HepG2 (cell line): ENCODE measurements at regions not wholly inside any gene's neighbourhood (a gene's known extent, or its start where the extent isn't known, plus 50 kb on each side); places are given as distances from the start of the nearest gene placed in this dataset.

Experiments
- ATAC-seq: fragments of 200-7000 bp; cut with Tn5 transposase; 3 replicates; pipeline ENCODE4 v1.9.1; 2020; ENCODE audit warnings: mild to moderate bottlenecking, moderate library complexity
- BruUV-seq: library from RNA; stranded (reverse); fragments of 400-500 nt; replicated peaks from 2 replicates; lab custom pipeline; 2021; lab: Mats Ljungman, UMichigan
- CTCF ChIA-PET: fragments of 300-600 bp; formaldehyde crosslinking; extraction: SDS; loops from one replicate; lab custom pipeline; 2021; ENCODE audit warnings: low total read pairs, inconsistent platforms, low intra/inter-chr PET ratio; lab: Yijun Ruan, JAX
- POLR2A ChIA-PET: fragments of 350-600 bp; sonication (Branson Sonifier 250); formaldehyde crosslinking; loops from one replicate; lab custom pipeline; 2020; ENCODE audit warnings: antibody characterized with exemption, inconsistent platforms; lab: Yijun Ruan, JAX
- DNase-seq: peaks from one replicate; pipeline ENCODE4 v3.0.0-alpha.2; 2015; ENCODE audit warnings: low spot score
- FAIRE-seq: peaks from 3 replicates; lab custom pipeline; 2011; peaks lifted over from hg19 to GRCh38; lab: Jason Lieb, UNC
- H2AFZ ChIP-seq: one replicate; pipeline ENCODE4 v1.6.1; 2011; ENCODE audit warnings: low read length, inconsistent platforms
- H3K27ac ChIP-seq: fragments of 300-600 bp; 3 replicates; pipeline ENCODE4 v1.8.0; 2011; ENCODE audit warnings: mixed run types, mild to moderate bottlenecking, mixed read lengths, low read length, inconsistent platforms; ENCODE audit not compliant: insufficient read depth; ENCODE audit errors: extremely low read length
- H3K27me3 ChIP-seq, 2 experiments: fragments of 200-600 bp in 1 of 2; 2 replicates in 1 of 2; 3 replicates in 1 of 2; pipeline versions ENCODE4 v1.6.0 to v1.8.0; 2011; ENCODE audit warnings: low read length in 2 of 2, mild to moderate bottlenecking in 2 of 2, moderate library complexity in 2 of 2, inconsistent platforms in 1 of 2; ENCODE audit not compliant: insufficient read depth in 2 of 2, control insufficient read depth in 1 of 2
- H3K36me3 ChIP-seq, 2 experiments: fragments of 200-600 bp in 1 of 2; replicated peaks in 1 of 2; 2 replicates in 1 of 2; 3 replicates in 1 of 2; pipeline versions ENCODE4 v1.5.1 to v1.8.0; 2011; ENCODE audit warnings: low read length in 2 of 2, inconsistent platforms in 1 of 2; ENCODE audit not compliant: insufficient read depth in 2 of 2, control insufficient read depth in 1 of 2
- H3K4me1 ChIP-seq: 2 replicates; pipeline ENCODE4 v1.5.1; 2012; ENCODE audit warnings: low read length, inconsistent platforms; ENCODE audit not compliant: insufficient read depth
- H3K4me2 ChIP-seq: 2 replicates; pipeline ENCODE4 v1.6.0; 2011; ENCODE audit warnings: low read depth, low read length, inconsistent platforms
- H3K4me3 ChIP-seq, 3 experiments: fragments of 200-600 bp in 1 of 3; sonication (generic), shearing (Covaris generic) in 1 of 3; replicated peaks in 1 of 3; 2 replicates each; pipeline ENCODE4 v1.5.1; 2011 to 2016; ENCODE audit warnings: low read length in 3 of 3, inconsistent platforms in 2 of 3, low read depth in 2 of 3, mild to moderate bottlenecking in 2 of 3, control low read depth in 1 of 3, mixed read lengths in 1 of 3; ENCODE audit not compliant: insufficient read depth in 1 of 3
- H3K79me2 ChIP-seq: one replicate; pipeline ENCODE4 v1.6.1; 2011; ENCODE audit warnings: low read length, inconsistent platforms; ENCODE audit not compliant: insufficient read depth
- H3K9ac ChIP-seq: 2 replicates; pipeline ENCODE4 v1.6.0; 2011; ENCODE audit warnings: mild to moderate bottlenecking, low read depth, low read length, inconsistent platforms; ENCODE audit not compliant: insufficient read depth
- H3K9me3 ChIP-seq: 2 replicates; pipeline ENCODE4 v1.5.1; 2012; ENCODE audit warnings: mild to moderate bottlenecking, low read length
- H4K20me1 ChIP-seq: 2 replicates; pipeline ENCODE4 v1.6.0; 2011; ENCODE audit warnings: inconsistent platforms, mild to moderate bottlenecking, low read length, moderate library complexity; ENCODE audit not compliant: insufficient read depth
- CAMTA2 ChIP-seq: sonication (generic); formaldehyde crosslinking; IDR thresholded peaks from 2 replicates; pipeline ENCODE4 v1.4.0; 2020; ENCODE audit warnings: mild to moderate bottlenecking, missing genetic modification reagents, borderline replicate concordance
- FOXP1 ChIP-seq, 2 experiments: fragments of 450-650 bp in 1 of 2; IDR thresholded peaks; 2 replicates each; pipeline ENCODE4 v1.6.1; 2017 to 2018; ENCODE audit warnings: antibody characterized with exemption in 1 of 2
- MATR3 ChIP-seq: sonication (generic); formaldehyde crosslinking; IDR thresholded peaks from 2 replicates; pipeline ENCODE4 v1.4.0; 2020; ENCODE audit warnings: missing genetic modification reagents
- RBFOX2 ChIP-seq: fragments of 200-400 bp; formaldehyde crosslinking; IDR thresholded peaks from 2 replicates; pipeline ENCODE4 v1.6.1; 2017; ENCODE audit warnings: low read depth, mild to moderate bottlenecking, low read length
- TEAD2 ChIP-seq: sonication (generic); formaldehyde crosslinking; IDR thresholded peaks from 2 replicates; pipeline ENCODE4 v1.9.0; 2021; ENCODE audit warnings: missing genetic modification reagents
- ZBTB3 ChIP-seq: sonication (generic); formaldehyde crosslinking; IDR thresholded peaks from 2 replicates; pipeline ENCODE4 v1.4.0; 2020; ENCODE audit warnings: low read depth, mild to moderate bottlenecking, moderate library complexity, missing genetic modification reagents, borderline replicate concordance
- ZNF235 ChIP-seq: sonication (generic); formaldehyde crosslinking; IDR thresholded peaks from 2 replicates; pipeline ENCODE4 v1.8.1; 2023; ENCODE audit warnings: mild to moderate bottlenecking, missing genetic modification reagents, borderline replicate concordance
- ZNF772 ChIP-seq: sonication (generic); formaldehyde crosslinking; IDR thresholded peaks from 2 replicates; pipeline ENCODE4 v1.5.0; 2020; ENCODE audit warnings: mild to moderate bottlenecking, missing genetic modification reagents
- ZSCAN30 ChIP-seq: sonication (generic); formaldehyde crosslinking; IDR thresholded peaks from 2 replicates; pipeline ENCODE4 v1.5.0; 2020; ENCODE audit warnings: mild to moderate bottlenecking, missing genetic modification reagents
- WGBS: methylation state at CpG from one replicate; pipeline ENCODE4 v1.1.6; 2017; ENCODE audit warnings: low lambda C conversion rate; 5-methylcytosine and 5-hydroxymethylcytosine counted together
- in situ Hi-C: cut with HindIII; loops from 2 replicates; pipeline ENCODE4 v1.10.0; 2017; ENCODE audit warnings: low pct_unique_long_range_greater_than_20kb; ENCODE audit not compliant: extremely low pct_ligation_motif_present
- intact Hi-C: fragments of 100-400 bp; cut with micrococcal nuclease; formaldehyde crosslinking; loops from one replicate; pipeline ENCODE4 v1.10.0; 2022; ENCODE audit not compliant: unreplicated experiment
- TF ChIP-seq, protein P1 (sequence below): sonication (generic); formaldehyde crosslinking; IDR thresholded peaks from 2 replicates; pipeline ENCODE4 v1.4.0; 2020; ENCODE audit warnings: mild to moderate bottlenecking, missing genetic modification reagents
- TF ChIP-seq, protein P2 (sequence below): sonication (generic); formaldehyde crosslinking; IDR thresholded peaks from 2 replicates; pipeline ENCODE4 v1.4.0; 2020; ENCODE audit warnings: missing genetic modification reagents
- TF ChIP-seq, protein P3 (sequence below): fragments of 450-650 bp; IDR thresholded peaks from 2 replicates; pipeline ENCODE4 v1.6.1; 2017; ENCODE audit warnings: mild to moderate bottlenecking
- TF ChIP-seq, protein P4 (sequence below): IDR thresholded peaks from 2 replicates; pipeline ENCODE4 v1.6.1; 2012; ENCODE audit warnings: low read length, improper control_type of control experiment

DNA sequence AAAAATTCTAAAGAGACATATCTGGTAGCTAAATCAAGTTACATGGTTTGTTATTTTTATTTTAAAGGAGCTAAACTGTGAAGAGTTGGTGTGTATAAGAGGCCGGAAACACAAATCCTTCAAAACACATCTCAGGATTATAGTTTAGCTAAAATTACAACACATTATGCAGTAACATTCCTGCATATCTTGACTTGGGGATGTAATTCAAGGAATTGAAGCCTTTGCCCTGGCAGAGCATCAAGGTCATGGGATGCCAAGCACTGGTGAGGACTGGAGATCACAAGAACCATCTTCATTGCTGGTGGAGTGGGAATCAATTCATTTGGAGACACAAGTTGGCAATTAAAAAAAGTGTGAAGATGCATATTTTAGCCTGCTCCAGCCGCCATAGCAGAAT lies 86.8 kb upstream of the LSM6 start (continued):
- TF ChIP-seq, protein P1, sequence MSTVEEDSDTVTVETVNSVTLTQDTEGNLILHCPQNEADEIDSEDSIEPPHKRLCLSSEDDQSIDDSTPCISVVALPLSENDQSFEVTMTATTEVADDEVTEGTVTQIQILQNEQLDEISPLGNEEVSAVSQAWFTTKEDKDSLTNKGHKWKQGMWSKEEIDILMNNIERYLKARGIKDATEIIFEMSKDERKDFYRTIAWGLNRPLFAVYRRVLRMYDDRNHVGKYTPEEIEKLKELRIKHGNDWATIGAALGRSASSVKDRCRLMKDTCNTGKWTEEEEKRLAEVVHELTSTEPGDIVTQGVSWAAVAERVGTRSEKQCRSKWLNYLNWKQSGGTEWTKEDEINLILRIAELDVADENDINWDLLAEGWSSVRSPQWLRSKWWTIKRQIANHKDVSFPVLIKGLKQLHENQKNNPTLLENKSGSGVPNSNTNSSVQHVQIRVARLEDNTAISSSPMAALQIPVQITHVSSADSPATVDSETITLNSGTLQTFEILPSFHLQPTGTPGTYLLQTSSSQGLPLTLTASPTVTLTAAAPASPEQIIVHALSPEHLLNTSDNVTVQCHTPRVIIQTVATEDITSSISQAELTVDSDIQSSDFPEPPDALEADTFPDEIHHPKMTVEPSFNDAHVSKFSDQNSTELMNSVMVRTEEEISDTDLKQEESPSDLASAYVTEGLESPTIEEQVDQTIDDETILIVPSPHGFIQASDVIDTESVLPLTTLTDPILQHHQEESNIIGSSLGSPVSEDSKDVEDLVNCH, result no peak
- TF ChIP-seq, protein P2, sequence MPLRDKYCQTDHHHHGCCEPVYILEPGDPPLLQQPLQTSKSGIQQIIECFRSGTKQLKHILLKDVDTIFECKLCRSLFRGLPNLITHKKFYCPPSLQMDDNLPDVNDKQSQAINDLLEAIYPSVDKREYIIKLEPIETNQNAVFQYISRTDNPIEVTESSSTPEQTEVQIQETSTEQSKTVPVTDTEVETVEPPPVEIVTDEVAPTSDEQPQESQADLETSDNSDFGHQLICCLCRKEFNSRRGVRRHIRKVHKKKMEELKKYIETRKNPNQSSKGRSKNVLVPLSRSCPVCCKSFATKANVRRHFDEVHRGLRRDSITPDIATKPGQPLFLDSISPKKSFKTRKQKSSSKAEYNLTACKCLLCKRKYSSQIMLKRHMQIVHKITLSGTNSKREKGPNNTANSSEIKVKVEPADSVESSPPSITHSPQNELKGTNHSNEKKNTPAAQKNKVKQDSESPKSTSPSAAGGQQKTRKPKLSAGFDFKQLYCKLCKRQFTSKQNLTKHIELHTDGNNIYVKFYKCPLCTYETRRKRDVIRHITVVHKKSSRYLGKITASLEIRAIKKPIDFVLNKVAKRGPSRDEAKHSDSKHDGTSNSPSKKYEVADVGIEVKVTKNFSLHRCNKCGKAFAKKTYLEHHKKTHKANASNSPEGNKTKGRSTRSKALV (CRISPR knock-in tag), result no peak
- no peak for TF ChIP-seq MATR3 (CRISPR knock-in tag)
- no peak for TF ChIP-seq ZBTB3
- no peak for TF ChIP-seq TEAD2 (CRISPR knock-in tag)
- TF ChIP-seq, protein P3, sequence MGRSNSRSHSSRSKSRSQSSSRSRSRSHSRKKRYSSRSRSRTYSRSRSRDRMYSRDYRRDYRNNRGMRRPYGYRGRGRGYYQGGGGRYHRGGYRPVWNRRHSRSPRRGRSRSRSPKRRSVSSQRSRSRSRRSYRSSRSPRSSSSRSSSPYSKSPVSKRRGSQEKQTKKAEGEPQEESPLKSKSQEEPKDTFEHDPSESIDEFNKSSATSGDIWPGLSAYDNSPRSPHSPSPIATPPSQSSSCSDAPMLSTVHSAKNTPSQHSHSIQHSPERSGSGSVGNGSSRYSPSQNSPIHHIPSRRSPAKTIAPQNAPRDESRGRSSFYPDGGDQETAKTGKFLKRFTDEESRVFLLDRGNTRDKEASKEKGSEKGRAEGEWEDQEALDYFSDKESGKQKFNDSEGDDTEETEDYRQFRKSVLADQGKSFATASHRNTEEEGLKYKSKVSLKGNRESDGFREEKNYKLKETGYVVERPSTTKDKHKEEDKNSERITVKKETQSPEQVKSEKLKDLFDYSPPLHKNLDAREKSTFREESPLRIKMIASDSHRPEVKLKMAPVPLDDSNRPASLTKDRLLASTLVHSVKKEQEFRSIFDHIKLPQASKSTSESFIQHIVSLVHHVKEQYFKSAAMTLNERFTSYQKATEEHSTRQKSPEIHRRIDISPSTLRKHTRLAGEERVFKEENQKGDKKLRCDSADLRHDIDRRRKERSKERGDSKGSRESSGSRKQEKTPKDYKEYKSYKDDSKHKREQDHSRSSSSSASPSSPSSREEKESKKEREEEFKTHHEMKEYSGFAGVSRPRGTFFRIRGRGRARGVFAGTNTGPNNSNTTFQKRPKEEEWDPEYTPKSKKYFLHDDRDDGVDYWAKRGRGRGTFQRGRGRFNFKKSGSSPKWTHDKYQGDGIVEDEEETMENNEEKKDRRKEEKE, result no peak

DNA sequence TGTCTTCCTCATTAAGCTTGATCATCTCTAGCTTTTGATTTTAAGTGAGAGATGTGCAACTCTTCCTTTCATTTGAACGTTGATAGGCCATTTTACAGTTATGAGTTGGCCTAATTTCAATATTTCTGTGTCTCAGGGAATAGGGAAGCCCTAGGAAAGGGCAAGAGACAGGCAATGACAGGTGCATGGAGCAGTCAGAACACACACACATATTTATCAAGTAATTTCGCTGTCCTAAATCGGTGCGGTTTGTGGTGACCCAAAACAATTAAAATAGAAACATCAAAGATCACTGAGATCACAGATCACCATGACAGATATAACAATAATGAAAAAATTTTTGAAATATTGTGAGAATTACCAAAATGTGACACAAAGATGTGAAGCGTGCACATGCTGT lies 87.7 kb upstream of the LSM6 start:
- intact Hi-C loops (no loop called here), in situ Hi-C loops (loop anchor here (25.0 kb wide), 1 partner anchor 824 kb away; no protein-coding TSS in a partner anchor)
- H3K36me3 ChIP-seq, result no peaks in the 10 kb centered on the region
- CTCF ChIA-PET, result no interaction called here
- H3K9me3 ChIP-seq, result no peaks in the 10 kb centered on the region
- H3K27ac ChIP-seq, result no peak overlapping the region
- ATAC-seq, result no peak
- H3K9ac ChIP-seq, result no peak overlapping the region
- H3K4me3 ChIP-seq, result no peak overlapping the region
- no peak overlapping the region for H2AFZ ChIP-seq
- no TSS peak for BruUV-seq
- FAIRE-seq, result no peak
- 20% methylated on average over 5 of the region's 5 CpGs for WGBS
- POLR2A ChIA-PET, result no interaction called here
- H3K27me3 ChIP-seq, result no peaks in the 10 kb centered on the region
- DNase-seq, result no peak
- H3K79me2 ChIP-seq, result no peaks in the 10 kb centered on the region
- no peaks in the 10 kb centered on the region for H4K20me1 ChIP-seq
- H3K4me2 ChIP-seq, result no peak overlapping the region
- no peaks in the 10 kb centered on the region for H3K4me1 ChIP-seq
- TF ChIP-seq ZNF235, result no peak
- TF ChIP-seq FOXP1 (IDR thresholded peaks at IDR 0.05), result no peak
- no peak for TF ChIP-seq FOXP1 (CRISPR knock-in tag; IDR thresholded peaks at IDR 0.05)
- TF ChIP-seq ZSCAN30 (CRISPR knock-in tag), result no peak
- TF ChIP-seq, protein P4, sequence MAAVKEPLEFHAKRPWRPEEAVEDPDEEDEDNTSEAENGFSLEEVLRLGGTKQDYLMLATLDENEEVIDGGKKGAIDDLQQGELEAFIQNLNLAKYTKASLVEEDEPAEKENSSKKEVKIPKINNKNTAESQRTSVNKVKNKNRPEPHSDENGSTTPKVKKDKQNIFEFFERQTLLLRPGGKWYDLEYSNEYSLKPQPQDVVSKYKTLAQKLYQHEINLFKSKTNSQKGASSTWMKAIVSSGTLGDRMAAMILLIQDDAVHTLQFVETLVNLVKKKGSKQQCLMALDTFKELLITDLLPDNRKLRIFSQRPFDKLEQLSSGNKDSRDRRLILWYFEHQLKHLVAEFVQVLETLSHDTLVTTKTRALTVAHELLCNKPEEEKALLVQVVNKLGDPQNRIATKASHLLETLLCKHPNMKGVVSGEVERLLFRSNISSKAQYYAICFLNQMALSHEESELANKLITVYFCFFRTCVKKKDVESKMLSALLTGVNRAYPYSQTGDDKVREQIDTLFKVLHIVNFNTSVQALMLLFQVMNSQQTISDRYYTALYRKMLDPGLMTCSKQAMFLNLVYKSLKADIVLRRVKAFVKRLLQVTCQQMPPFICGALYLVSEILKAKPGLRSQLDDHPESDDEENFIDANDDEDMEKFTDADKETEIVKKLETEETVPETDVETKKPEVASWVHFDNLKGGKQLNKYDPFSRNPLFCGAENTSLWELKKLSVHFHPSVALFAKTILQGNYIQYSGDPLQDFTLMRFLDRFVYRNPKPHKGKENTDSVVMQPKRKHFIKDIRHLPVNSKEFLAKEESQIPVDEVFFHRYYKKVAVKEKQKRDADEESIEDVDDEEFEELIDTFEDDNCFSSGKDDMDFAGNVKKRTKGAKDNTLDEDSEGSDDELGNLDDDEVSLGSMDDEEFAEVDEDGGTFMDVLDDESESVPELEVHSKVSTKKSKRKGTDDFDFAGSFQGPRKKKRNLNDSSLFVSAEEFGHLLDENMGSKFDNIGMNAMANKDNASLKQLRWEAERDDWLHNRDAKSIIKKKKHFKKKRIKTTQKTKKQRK, result no peak
- TF ChIP-seq CAMTA2 (CRISPR knock-in tag), result no peak
- no peak for TF ChIP-seq RBFOX2
- TF ChIP-seq ZNF772 (CRISPR knock-in tag), result no peak
